Liver (tissue), 8 donors: ENCODE measurements at regions not wholly inside any gene's neighbourhood (a gene's known extent, or its start where the extent isn't known, plus 50 kb on each side); places are given as distances from the start of the nearest gene placed in this dataset.

Experiments
- DNase-seq: peaks from one replicate; pipeline ENCODE4 v3.0.0-alpha.2; 2017; ENCODE audit warnings: low spot score
- H3K27ac ChIP-seq, 2 donors: one replicate each; pipeline ENCODE4 v1.7.0; 2013; ENCODE audit warnings: inconsistent platforms in 2 of 2, low read length in 2 of 2, control low read depth in 1 of 2, low read depth in 1 of 2, mild to moderate bottlenecking in 1 of 2
- H3K27me3 ChIP-seq, 4 donors: one replicate each; pipeline versions ENCODE4 v1.6.1 to v1.7.0; 2013; ENCODE audit warnings: low read length in 3 of 4, inconsistent platforms in 1 of 4, mild to moderate bottlenecking in 1 of 4, moderate library complexity in 1 of 4; ENCODE audit not compliant: control insufficient read depth in 4 of 4, insufficient read depth in 4 of 4
- H3K36me3 ChIP-seq, 4 donors: one replicate each; pipeline versions ENCODE4 v1.6.1 to v1.7.0; 2013; ENCODE audit warnings: low read length in 3 of 4, mild to moderate bottlenecking in 3 of 4, low read depth in 1 of 4, moderate library complexity in 1 of 4; ENCODE audit not compliant: control insufficient read depth in 4 of 4, insufficient read depth in 3 of 4
- H3K4me1 ChIP-seq, 4 donors: one replicate each; pipeline versions ENCODE4 v1.6.1 to v1.7.0; 2013; ENCODE audit warnings: low read length in 3 of 4, mild to moderate bottlenecking in 3 of 4, moderate library complexity in 1 of 4; ENCODE audit not compliant: control insufficient read depth in 4 of 4, insufficient read depth in 4 of 4
- H3K4me3 ChIP-seq, 3 donors: one replicate each; pipeline versions ENCODE4 v1.6.1 to v1.7.0; 2013; ENCODE audit warnings: low read length in 3 of 3, control low read depth in 1 of 3, low read depth in 1 of 3, mild to moderate bottlenecking in 1 of 3
- H3K9ac ChIP-seq, 2 donors: one replicate each; pipeline ENCODE4 v1.7.0; 2013; ENCODE audit warnings: low read length in 2 of 2, mild to moderate bottlenecking in 2 of 2, moderate library complexity in 2 of 2, control low read depth in 1 of 2, low read depth in 1 of 2
- H3K9me3 ChIP-seq, 4 donors: one replicate each; pipeline versions ENCODE4 v1.6.1 to v1.7.0; 2013; ENCODE audit warnings: low read length in 3 of 4; ENCODE audit not compliant: control insufficient read depth in 4 of 4
- ATF3 ChIP-seq: IDR thresholded peaks from 2 replicates; pipeline ENCODE4 v1.6.1; 2016; ENCODE audit warnings: antibody characterized with exemption
- CTCF ChIP-seq: fragments of 150-350 bp; IDR thresholded peaks from 2 replicates; pipeline ENCODE4 v1.5.1; 2017; ENCODE audit warnings: improper control_type of control experiment, low read depth, low read length; ENCODE audit not compliant: missing input control
- EGR1 ChIP-seq, 2 donors: IDR thresholded peaks; 2 replicates each; pipeline ENCODE4 v1.6.1; 2016 to 2018; ENCODE audit warnings: antibody characterized with exemption in 2 of 2, low read depth in 2 of 2
- FOXA2 ChIP-seq: IDR thresholded peaks from 2 replicates; pipeline ENCODE4 v1.6.1; 2016; ENCODE audit warnings: antibody characterized with exemption
- GABPA ChIP-seq, 2 donors: IDR thresholded peaks in 1 of 2; conservative IDR thresholded peaks in 1 of 2; 2 replicates each; pipeline ENCODE4 v1.6.1; 2016; ENCODE audit warnings: antibody characterized with exemption in 2 of 2, mild to moderate bottlenecking in 1 of 2, moderate library complexity in 1 of 2
- JUND ChIP-seq, 2 donors: IDR thresholded peaks; 2 replicates each; pipeline ENCODE4 v1.6.1; 2016; ENCODE audit warnings: antibody characterized with exemption in 2 of 2
- NR2F2 ChIP-seq: IDR thresholded peaks from 2 replicates; pipeline ENCODE4 v1.6.1; 2016; ENCODE audit warnings: antibody characterized with exemption
- RAD21 ChIP-seq, 2 donors: IDR thresholded peaks; 2 replicates each; pipeline ENCODE4 v1.6.1; 2016; ENCODE audit warnings: antibody characterized with exemption in 2 of 2, mild to moderate bottlenecking in 2 of 2
- RXRA ChIP-seq, 2 donors: IDR thresholded peaks; 2 replicates each; pipeline ENCODE4 v1.6.1; 2017 to 2018; ENCODE audit warnings: antibody characterized with exemption in 2 of 2, mild to moderate bottlenecking in 1 of 2
- SP1 ChIP-seq: IDR thresholded peaks from 2 replicates; pipeline ENCODE4 v1.6.1; 2018; ENCODE audit warnings: antibody characterized with exemption, mild to moderate bottlenecking
- TAF1 ChIP-seq: conservative IDR thresholded peaks from 2 replicates; pipeline ENCODE4 v1.6.1; 2016; ENCODE audit warnings: antibody characterized with exemption, mild to moderate bottlenecking
- ZBTB33 ChIP-seq: IDR thresholded peaks from 2 replicates; pipeline ENCODE4 v1.6.1; 2016; ENCODE audit warnings: antibody characterized with exemption
- whole genome bisulfite sequencing: extraction: QIAGEN DNeasy Blood & Tissue Kit; methylation state at CpG from one replicate; pipeline ENCODE4 v1.1.7; 2013; 5-methylcytosine and 5-hydroxymethylcytosine counted together
- donor health status: healthy.
- donor health status: healthy.
- donor health status: healthy.
- donor health status: healthy.
- donor health status: healthy.

DNA sequence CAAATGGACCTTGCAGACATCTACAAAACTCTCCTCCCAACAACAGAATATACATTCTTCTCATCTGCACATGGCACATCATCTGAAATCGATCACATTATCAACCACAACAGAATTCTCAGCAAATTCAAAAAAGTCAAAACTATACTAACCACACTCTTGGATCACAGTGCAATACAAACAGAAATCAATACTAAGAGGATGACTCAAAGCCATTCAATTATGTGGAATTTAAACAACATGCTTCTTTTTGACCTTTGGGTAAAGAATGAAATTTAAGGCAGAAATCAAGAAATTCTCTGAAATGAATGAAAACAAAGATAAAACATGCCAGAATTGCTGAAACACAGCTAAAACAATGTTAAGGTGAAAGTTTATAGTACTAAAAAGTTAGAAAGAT lies 358.1 kb downstream of the NSUN3 start:
- WGBS = 83% methylated on average over 1 of the region's 1 CpG
- Histone ChIP-seq H3K27ac (no peak overlapping the region), H3K4me1 (no peaks in the 10 kb centered on the region), H3K9me3 (no peaks in the 10 kb centered on the region), H3K9ac (no peak overlapping the region), H3K4me3 (no peak overlapping the region), H3K36me3 (no peaks in the 10 kb centered on the region), H3K27me3 (no peaks in the 10 kb centered on the region)
- no peak for DNase-seq
- no peak for TF ChIP-seq RAD21 (IDR thresholded peaks at IDR 0.05)
- no peak for TF ChIP-seq ZBTB33
- TF ChIP-seq ATF3 = no peak
- TF ChIP-seq GABPA (IDR thresholded peaks at IDR 0.05 in 1 of 2, conservative IDR thresholded peaks at IDR 0.05 in 1 of 2) = no peak

DNA sequence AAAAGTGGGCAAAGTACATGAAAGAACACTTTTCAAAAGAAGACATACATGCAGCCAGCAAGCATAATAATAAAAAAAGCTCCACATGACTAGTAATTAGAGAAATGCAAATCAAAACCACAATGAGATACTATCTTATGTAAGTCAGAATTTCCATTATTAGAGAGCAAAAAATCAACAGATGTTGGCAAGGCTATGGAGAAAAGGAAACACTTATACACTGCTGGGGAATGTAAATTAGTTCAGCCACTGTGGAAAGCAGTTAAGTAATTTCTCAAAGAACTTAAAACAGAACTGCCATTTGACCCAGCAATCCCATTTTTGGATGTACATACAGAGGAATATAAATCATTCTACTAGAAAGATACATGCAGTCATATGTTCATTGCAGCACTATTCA lies 360.7 kb downstream of the NSUN3 start:
- no peak for TF ChIP-seq CTCF
- no peak for TF ChIP-seq JUND (IDR thresholded peaks at IDR 0.05)
- no peak for TF ChIP-seq RXRA (IDR thresholded peaks at IDR 0.05)
- TF ChIP-seq FOXA2 = no peak
- TF ChIP-seq ZBTB33 = no peak
- TF ChIP-seq SP1 = no peak
- no peak for TF ChIP-seq TAF1
- no peak for TF ChIP-seq NR2F2
- Histone ChIP-seq H3K36me3 (no peaks in the 10 kb centered on the region), H3K4me1 (no peaks in the 10 kb centered on the region), H3K27me3 (no peaks in the 10 kb centered on the region), H3K9me3 (peaks cover 0 to 1% (median 0%) of the 10 kb centered on the region in 4 donors), H3K9ac (no peak overlapping the region), H3K4me3 (no peak overlapping the region), H3K27ac (no peak overlapping the region)
- no peak for DNase-seq

DNA sequence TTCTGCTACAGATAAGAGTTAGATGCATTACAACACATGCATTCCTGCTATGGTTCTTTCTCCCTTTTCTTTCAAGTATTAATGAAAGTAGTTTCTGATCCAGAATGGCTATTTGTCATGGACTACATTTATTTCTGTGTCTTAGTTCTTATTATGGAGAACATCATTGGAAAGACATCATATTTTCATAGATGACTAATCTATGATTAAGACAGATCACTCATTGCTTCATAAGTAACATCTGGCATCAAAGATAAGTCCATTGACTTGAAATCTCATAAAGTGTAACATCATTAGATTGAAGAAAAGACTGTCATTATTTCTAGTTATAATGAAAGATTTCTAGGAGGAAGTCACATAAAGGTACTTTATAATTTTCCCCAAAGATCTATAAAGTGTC lies 366.7 kb downstream of the NSUN3 start:
- peaks cover 0 to 1% (median 0%) of the 10 kb centered on the region in 4 donors for H3K9me3 ChIP-seq
- H3K27me3 ChIP-seq = no peaks in the 10 kb centered on the region
- no peak for DNase-seq
- TF ChIP-seq TAF1 = no peak
- TF ChIP-seq GABPA (IDR thresholded peaks at IDR 0.05 in 1 of 2, conservative IDR thresholded peaks at IDR 0.05 in 1 of 2) = no peak
- TF ChIP-seq FOXA2 = no peak
- TF ChIP-seq SP1 = no peak
- no peak for TF ChIP-seq RXRA (IDR thresholded peaks at IDR 0.05)
- no peak for TF ChIP-seq EGR1 (IDR thresholded peaks at IDR 0.05; ENCODE audit: low read depth in 2 of 2)
- no peak overlapping the region for H3K9ac ChIP-seq
- no peaks in the 10 kb centered on the region for H3K4me1 ChIP-seq
- H3K4me3 ChIP-seq = no peak overlapping the region
- no peak overlapping the region for H3K27ac ChIP-seq
- H3K36me3 ChIP-seq = no peaks in the 10 kb centered on the region
